Muscle of back (tissue), 3 donors: ENCODE measurements at regions not wholly inside any gene's neighbourhood (a gene's known extent, or its start where the extent isn't known, plus 50 kb on each side); places are given as distances from the start of the nearest gene placed in this dataset.
"Not testable (repeated sequence)": the region's sequence is repeated elsewhere in the genome, so short reads cannot be mapped to it uniquely, and the experiment has no call there.

ENCODE experiments used
- DNase-seq, 3 donors: peaks; one replicate each; pipeline versions ENCODE4 v3.0.0 to v3.0.0-alpha.2; 2013

GRCh38 chr9:75669721-75670120 is 220.8 kb upstream of the PCSK5 start:
- DNase-seq, result no peak

GRCh38 chr9:75671354-75671753 is 219.1 kb upstream of the PCSK5 start:
- no peak for DNase-seq

GRCh38 chr9:75672478-75672877 is 218.0 kb upstream of the PCSK5 start:
- no peak for DNase-seq

- no peak for DNase-seq
Measured at GRCh38 chr9:75683591-75683990, 206.9 kb upstream of the PCSK5 start.

GRCh38 chr9:75685062-75685461 is 205.4 kb upstream of the PCSK5 start:
- DNase-seq, result no peak

GRCh38 chr9:75687359-75687953 is 203.0 kb upstream of the PCSK5 start:
- DNase-seq, result no peak

GRCh38 chr9:75690551-75690950 is 199.9 kb upstream of the PCSK5 start:
- DNase-seq, result not testable (repeated sequence)

GRCh38 chr9:75691408-75691807 is 199.1 kb upstream of the PCSK5 start:
- DNase-seq, result no peak

GRCh38 chr9:75692309-75692708 is 198.2 kb upstream of the PCSK5 start:
- DNase-seq, result no peak

GRCh38 chr9:75695921-75696320 is 194.6 kb upstream of the PCSK5 start:
- DNase-seq, result peak in 1 of 3 donors; percentile 57

GRCh38 chr9:75699017-75699416 is 191.5 kb upstream of the PCSK5 start:
- DNase-seq, result no peak

GRCh38 chr9:75699625-75700251 is 190.7 kb upstream of the PCSK5 start:
- DNase-seq, result no peak

GRCh38 chr9:75700252-75700640 is 190.2 kb upstream of the PCSK5 start:
- no peak for DNase-seq

- DNase-seq, result no peak
Measured at GRCh38 chr9:75707191-75707590, 183.3 kb upstream of the PCSK5 start.

- no peak for DNase-seq
Measured at GRCh38 chr9:75709698-75710097, 180.8 kb upstream of the PCSK5 start.

GRCh38 chr9:75712700-75713099 is 177.8 kb upstream of the PCSK5 start:
- peak; percentile 29 to 62 (median 37) for DNase-seq

- DNase-seq, result peak; percentile 40 to 80 (median 54)
Measured at GRCh38 chr9:75713335-75713734, 177.1 kb upstream of the PCSK5 start.

GRCh38 chr9:75715360-75715759 is 175.1 kb upstream of the PCSK5 start:
- DNase-seq, result peak in 2 of 3 donors; percentile 9 to 34

GRCh38 chr9:75718677-75719076 is 171.8 kb upstream of the PCSK5 start:
- no peak for DNase-seq

GRCh38 chr9:75728391-75728790 is 162.1 kb upstream of the PCSK5 start:
- no peak for DNase-seq

GRCh38 chr9:75734802-75735201 is 155.7 kb upstream of the PCSK5 start:
- DNase-seq, result no peak

GRCh38 chr9:75739884-75740611 is 150.4 kb upstream of the PCSK5 start:
- DNase-seq, result peak in 2 of 3 donors; percentile 11 to 56

GRCh38 chr9:75743855-75744254 is 146.6 kb upstream of the PCSK5 start:
- DNase-seq, result no peak
